ENCODE measurements at regions not wholly inside any gene's neighbourhood (a gene's known extent, or its start where the extent isn't known, plus 50 kb on each side); places are given as distances from the start of the nearest gene placed in this dataset.
"Not testable (repeated sequence)": the region's sequence is repeated elsewhere in the genome, so short reads cannot be mapped to it uniquely, and the experiment has no call there.

DNA sequence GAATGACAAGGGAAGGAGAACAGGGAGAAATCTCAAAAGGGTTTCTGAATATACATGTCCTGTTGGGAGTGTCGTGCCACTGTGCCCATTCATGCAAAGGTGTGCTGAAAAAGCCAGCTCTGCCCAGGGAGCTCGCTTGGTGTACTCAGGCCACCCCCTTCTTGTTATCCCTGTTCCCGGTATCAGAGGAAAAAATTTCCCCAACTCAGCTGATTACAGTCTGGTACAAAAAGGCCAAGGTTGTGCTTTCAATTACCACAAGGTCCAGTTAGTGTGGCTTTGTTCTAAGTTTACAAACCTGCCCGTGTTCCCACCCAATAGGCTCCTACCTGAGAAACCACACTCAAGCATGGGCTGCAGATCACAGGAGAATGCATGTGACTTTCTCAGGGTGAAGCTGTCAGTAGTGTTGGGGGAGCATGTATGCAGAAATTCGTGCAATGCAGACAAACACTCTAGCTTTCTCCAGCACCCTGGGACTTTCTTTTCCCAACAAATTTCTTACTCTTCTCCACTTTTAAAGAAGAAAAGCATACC, 648.5 kb downstream of the NR2F2 start:
- TF ChIP-seq, protein P1, sequence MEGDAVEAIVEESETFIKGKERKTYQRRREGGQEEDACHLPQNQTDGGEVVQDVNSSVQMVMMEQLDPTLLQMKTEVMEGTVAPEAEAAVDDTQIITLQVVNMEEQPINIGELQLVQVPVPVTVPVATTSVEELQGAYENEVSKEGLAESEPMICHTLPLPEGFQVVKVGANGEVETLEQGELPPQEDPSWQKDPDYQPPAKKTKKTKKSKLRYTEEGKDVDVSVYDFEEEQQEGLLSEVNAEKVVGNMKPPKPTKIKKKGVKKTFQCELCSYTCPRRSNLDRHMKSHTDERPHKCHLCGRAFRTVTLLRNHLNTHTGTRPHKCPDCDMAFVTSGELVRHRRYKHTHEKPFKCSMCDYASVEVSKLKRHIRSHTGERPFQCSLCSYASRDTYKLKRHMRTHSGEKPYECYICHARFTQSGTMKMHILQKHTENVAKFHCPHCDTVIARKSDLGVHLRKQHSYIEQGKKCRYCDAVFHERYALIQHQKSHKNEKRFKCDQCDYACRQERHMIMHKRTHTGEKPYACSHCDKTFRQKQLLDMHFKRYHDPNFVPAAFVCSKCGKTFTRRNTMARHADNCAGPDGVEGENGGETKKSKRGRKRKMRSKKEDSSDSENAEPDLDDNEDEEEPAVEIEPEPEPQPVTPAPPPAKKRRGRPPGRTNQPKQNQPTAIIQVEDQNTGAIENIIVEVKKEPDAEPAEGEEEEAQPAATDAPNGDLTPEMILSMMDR (IDR thresholded peaks at IDR 0.05): no peak
- no peak overlapping the region for H3K4me3 Mint-ChIP-seq
- H3K36me3 Mint-ChIP-seq (ENCODE audit: low read depth): no peaks in the 10 kb centered on the region
- peaks cover 13% of the 10 kb centered on the region for H3K27me3 Mint-ChIP-seq (ENCODE audit: low read depth, poor library complexity)
- peaks cover 22% of the 10 kb centered on the region for H3K4me1 Mint-ChIP-seq
- no peaks in the 10 kb centered on the region for H3K9me3 Mint-ChIP-seq
- no peak for DNase-seq
- H3K27ac Mint-ChIP-seq: no peak overlapping the region

DNA sequence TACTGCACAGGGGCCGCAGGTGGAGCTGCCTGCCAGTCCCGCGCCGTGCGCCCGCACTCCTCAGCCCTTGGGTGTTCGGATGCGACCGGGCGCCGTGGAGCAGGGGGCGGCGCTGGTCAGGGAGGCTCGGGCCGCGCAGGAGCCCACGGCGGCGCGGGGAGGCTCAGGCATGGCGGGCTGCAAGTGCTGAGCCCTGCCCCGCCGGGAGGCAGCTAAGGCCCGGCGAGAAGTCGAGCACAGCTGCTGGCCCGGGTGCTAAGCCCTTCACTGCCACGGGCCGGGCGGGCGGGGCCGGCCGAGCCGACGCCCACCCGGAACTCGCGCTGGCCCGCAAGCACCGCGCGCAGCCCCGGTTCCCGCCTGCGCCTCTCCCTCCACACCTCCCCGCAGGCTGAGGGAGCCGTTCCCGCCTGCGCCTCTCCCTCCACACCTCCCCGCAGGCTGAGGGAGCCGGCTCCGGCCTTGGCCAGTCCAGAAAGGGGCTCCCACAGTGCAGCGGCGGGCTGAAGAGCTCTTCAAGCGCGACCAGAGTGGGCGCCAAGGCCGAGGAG, 653.7 kb downstream of the NR2F2 start:
- not testable (repeated sequence) for H3K36me3 Mint-ChIP-seq (ENCODE audit: low read depth); H3K27ac Mint-ChIP-seq
- Mint-ChIP-seq H3K4me3 (peak overlapping the region; percentile 61), H3K4me1 (peaks cover 15% of the 10 kb centered on the region), H3K27me3 (ENCODE audit: low read depth, poor library complexity) (peaks cover 16% of the 10 kb centered on the region), H3K9me3 (peaks cover 36% of the 10 kb centered on the region)
- DNase-seq: peak; percentile 43

DNA sequence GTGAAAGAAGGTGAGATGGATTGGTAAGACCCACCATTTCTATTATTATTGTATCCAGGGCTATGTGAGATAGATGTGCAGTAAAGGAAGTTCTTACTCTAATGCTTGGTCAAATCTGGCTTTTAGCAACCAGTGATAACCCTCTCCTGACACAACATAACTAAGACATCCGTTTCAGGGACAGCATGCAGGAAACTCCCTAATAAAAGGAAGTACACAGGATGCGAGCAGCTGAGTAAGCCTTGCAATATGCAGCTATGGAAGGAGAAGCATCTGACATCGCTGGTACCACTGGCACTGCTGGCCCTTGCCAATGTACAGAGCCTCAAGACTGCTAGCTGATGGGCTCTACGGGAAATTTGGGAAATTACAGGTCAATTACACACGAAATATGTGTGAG, 662.3 kb downstream of the NR2F2 start:
- peaks cover 14% of the 10 kb centered on the region for H3K36me3 Mint-ChIP-seq (ENCODE audit: low read depth)
- H3K27me3 Mint-ChIP-seq (ENCODE audit: low read depth, poor library complexity): peaks cover 9% of the 10 kb centered on the region
- TF ChIP-seq, protein P1 (IDR thresholded peaks at IDR 0.05): no peak
- H3K9me3 Mint-ChIP-seq: peaks cover 49% of the 10 kb centered on the region
- H3K4me1 Mint-ChIP-seq: peaks cover 5% of the 10 kb centered on the region
- no peak overlapping the region for H3K4me3 Mint-ChIP-seq
- no peak for DNase-seq
- H3K27ac Mint-ChIP-seq: peak overlapping the region; percentile 18

DNA sequence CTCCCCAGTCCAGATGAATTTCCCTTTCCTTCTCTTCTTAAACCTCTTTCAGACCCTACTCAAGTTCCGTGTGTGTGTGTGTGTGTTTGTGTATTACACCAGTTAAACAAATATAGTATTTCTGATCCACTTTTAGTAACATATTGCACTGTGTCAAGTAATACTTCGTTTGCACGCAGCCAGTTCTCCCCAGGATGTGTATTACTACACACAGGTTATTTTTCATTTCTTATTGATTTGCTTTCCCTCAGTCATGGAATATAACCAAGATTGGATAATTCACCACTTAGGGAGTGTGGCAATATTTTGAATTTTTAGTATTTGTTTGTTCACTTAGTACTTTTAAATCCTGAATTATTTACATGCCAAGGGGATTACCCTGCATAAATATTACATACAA, 667.0 kb downstream of the NR2F2 start:
- Mint-ChIP-seq H3K27me3 (ENCODE audit: low read depth, poor library complexity) (peaks cover 6% of the 10 kb centered on the region), H3K9me3 (peaks cover 14% of the 10 kb centered on the region), H3K27ac (peak overlapping the region; percentile 19), H3K4me1 (peaks cover 11% of the 10 kb centered on the region), H3K4me3 (no peak overlapping the region), H3K36me3 (ENCODE audit: low read depth) (peaks cover 6% of the 10 kb centered on the region)
- no peak for DNase-seq
- TF ChIP-seq, protein P1 (IDR thresholded peaks at IDR 0.05): no peak

DNA sequence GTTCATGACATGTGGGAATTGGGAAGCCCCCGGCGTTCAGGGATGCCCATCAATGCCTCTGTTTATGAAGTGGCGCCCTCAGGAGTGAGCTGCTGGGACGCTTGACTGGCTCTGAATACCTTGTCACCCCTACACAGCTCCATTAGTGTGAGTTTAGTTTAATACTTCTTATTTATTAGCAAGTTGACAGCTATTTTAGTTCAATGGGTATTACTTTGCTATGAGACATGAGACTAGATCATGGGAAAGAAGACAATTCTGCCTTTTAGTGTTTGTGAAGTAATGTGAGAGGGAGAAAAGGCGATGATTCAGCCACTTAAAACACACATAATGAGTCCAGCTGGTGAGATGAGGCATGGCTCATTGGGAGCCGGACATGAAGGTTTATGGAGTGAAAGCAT, 678.5 kb downstream of the NR2F2 start:
- peak; percentile 32 for DNase-seq
- TF ChIP-seq, protein P1 (IDR thresholded peaks at IDR 0.05): no peak
- H3K4me3 Mint-ChIP-seq: no peak overlapping the region
- peaks cover 4% of the 10 kb centered on the region for H3K27me3 Mint-ChIP-seq (ENCODE audit: low read depth, poor library complexity)
- peaks cover 46% of the 10 kb centered on the region for H3K4me1 Mint-ChIP-seq
- H3K36me3 Mint-ChIP-seq (ENCODE audit: low read depth): peaks cover 9% of the 10 kb centered on the region
- H3K9me3 Mint-ChIP-seq: peaks cover 4% of the 10 kb centered on the region
- H3K27ac Mint-ChIP-seq: peak overlapping the region; percentile 68

DNA sequence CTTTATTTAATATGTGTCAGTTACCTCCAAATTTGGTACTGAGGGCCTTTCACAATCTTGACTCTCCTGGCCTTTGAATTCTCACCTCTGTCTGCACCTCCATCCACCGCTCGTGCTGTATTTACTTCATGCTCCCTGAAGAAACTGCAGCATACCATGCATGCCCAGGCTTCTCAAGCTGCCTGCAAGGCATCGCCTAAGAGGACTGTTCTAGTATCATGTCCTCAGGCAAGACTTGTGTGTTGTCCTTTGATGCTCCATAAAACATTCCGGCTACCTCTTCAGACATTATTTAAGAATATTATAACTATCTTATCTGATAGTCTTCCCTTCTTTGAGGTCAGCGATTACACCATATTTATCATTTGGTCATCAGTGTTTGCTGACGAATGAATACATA, 682.5 kb downstream of the NR2F2 start:
- H3K9me3 Mint-ChIP-seq: peaks cover 16% of the 10 kb centered on the region
- no peak overlapping the region for H3K27ac Mint-ChIP-seq
- H3K36me3 Mint-ChIP-seq (ENCODE audit: low read depth): peaks cover 20% of the 10 kb centered on the region
- DNase-seq: no peak
- no peak overlapping the region for H3K4me3 Mint-ChIP-seq
- peaks cover 36% of the 10 kb centered on the region for H3K4me1 Mint-ChIP-seq
- peaks cover 4% of the 10 kb centered on the region for H3K27me3 Mint-ChIP-seq (ENCODE audit: low read depth, poor library complexity)
- TF ChIP-seq, protein P1 (IDR thresholded peaks at IDR 0.05): no peak
